ENCODE measurements at regions not wholly inside any gene's neighbourhood (a gene's known extent, or its start where the extent isn't known, plus 50 kb on each side); places are given as distances from the start of the nearest gene placed in this dataset.

DNA sequence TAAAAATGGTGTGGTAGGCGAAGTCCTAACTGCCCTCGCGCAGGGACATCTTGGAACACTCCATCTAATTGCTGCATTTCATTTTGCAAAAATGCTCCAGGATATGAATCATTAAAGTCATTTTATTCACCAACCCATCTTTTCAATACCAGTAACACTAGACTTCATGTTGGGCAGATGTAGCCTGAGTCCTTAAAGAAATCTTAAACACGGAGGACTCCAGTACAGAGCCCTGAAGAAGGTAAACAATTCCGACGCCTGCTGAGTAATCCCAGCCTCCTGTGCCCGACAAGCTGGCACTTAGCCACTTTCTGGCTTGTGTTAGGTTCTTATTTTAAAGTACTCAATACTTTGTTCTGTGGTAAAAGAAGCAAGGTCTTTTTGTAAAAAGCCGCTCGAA, 58.0 kb upstream of the IRS2 start:
- TF ChIP-seq POLR2A (IDR thresholded peaks at IDR 0.05): no peak
- TF ChIP-seq, protein P1, sequence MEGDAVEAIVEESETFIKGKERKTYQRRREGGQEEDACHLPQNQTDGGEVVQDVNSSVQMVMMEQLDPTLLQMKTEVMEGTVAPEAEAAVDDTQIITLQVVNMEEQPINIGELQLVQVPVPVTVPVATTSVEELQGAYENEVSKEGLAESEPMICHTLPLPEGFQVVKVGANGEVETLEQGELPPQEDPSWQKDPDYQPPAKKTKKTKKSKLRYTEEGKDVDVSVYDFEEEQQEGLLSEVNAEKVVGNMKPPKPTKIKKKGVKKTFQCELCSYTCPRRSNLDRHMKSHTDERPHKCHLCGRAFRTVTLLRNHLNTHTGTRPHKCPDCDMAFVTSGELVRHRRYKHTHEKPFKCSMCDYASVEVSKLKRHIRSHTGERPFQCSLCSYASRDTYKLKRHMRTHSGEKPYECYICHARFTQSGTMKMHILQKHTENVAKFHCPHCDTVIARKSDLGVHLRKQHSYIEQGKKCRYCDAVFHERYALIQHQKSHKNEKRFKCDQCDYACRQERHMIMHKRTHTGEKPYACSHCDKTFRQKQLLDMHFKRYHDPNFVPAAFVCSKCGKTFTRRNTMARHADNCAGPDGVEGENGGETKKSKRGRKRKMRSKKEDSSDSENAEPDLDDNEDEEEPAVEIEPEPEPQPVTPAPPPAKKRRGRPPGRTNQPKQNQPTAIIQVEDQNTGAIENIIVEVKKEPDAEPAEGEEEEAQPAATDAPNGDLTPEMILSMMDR (IDR thresholded peaks at IDR 0.05): no peak

Measured in adrenal gland (tissue), 5 donors.